ENCODE measurements at regions not wholly inside any gene's neighbourhood (a gene's known extent, or its start where the extent isn't known, plus 50 kb on each side); places are given as distances from the start of the nearest gene placed in this dataset.

GRCh38 chr13:94933230-94933751, 220.9 kb upstream of the SOX21 start:
- Histone ChIP-seq H3K4me1 (ENCODE audit: insufficient read depth, poor library complexity, severe bottlenecking) (no peaks in the 10 kb centered on the region), H3K27ac (ENCODE audit: poor library complexity, severe bottlenecking) (no peak overlapping the region), H3K27me3 (ENCODE audit: insufficient read depth, poor library complexity, severe bottlenecking) (no peaks in the 10 kb centered on the region), H3K4me3 (ENCODE audit: severe bottlenecking) (no peak overlapping the region), H3K36me3 (ENCODE audit: low read depth) (no peaks in the 10 kb centered on the region), H3K9me3 (ENCODE audit: severe bottlenecking) (no peaks in the 10 kb centered on the region)
- TF ChIP-seq CTCF (IDR thresholded peaks at IDR 0.05; ENCODE audit: poor library complexity, severe bottlenecking) = no peak
- ATAC-seq (ENCODE audit: low read depth) = no peak
- DNase-seq (ENCODE audit: low spot score) = no peak

GRCh38 chr13:94928127-94928775, 215.9 kb upstream of the SOX21 start:
- no peak overlapping the region for H3K27ac ChIP-seq (ENCODE audit: poor library complexity, severe bottlenecking)
- H3K27me3 ChIP-seq (ENCODE audit: insufficient read depth, poor library complexity, severe bottlenecking) = no peaks in the 10 kb centered on the region
- H3K4me1 ChIP-seq (ENCODE audit: insufficient read depth, poor library complexity, severe bottlenecking) = no peaks in the 10 kb centered on the region
- no peaks in the 10 kb centered on the region for H3K9me3 ChIP-seq (ENCODE audit: severe bottlenecking)
- no peak for ATAC-seq (ENCODE audit: low read depth)
- TF ChIP-seq CTCF (IDR thresholded peaks at IDR 0.05; ENCODE audit: poor library complexity, severe bottlenecking) = no peak
- no peaks in the 10 kb centered on the region for H3K36me3 ChIP-seq (ENCODE audit: low read depth)
- DNase-seq (ENCODE audit: low spot score) = no peak
- no peak overlapping the region for H3K4me3 ChIP-seq (ENCODE audit: severe bottlenecking)

- no peak for ATAC-seq (ENCODE audit: low read depth)
- no peak for TF ChIP-seq CTCF (IDR thresholded peaks at IDR 0.05; ENCODE audit: poor library complexity, severe bottlenecking)
- Histone ChIP-seq H3K9me3 (ENCODE audit: severe bottlenecking) (no peaks in the 10 kb centered on the region), H3K27ac (ENCODE audit: poor library complexity, severe bottlenecking) (no peak overlapping the region), H3K4me1 (ENCODE audit: insufficient read depth, poor library complexity, severe bottlenecking) (no peaks in the 10 kb centered on the region), H3K36me3 (ENCODE audit: low read depth) (no peaks in the 10 kb centered on the region), H3K4me3 (ENCODE audit: severe bottlenecking) (no peak overlapping the region), H3K27me3 (ENCODE audit: insufficient read depth, poor library complexity, severe bottlenecking) (no peaks in the 10 kb centered on the region)
- no peak for DNase-seq (ENCODE audit: low spot score)
Measured at GRCh38 chr13:94925263-94925662, 212.9 kb upstream of the SOX21 start.

- no peaks in the 10 kb centered on the region for H3K9me3 ChIP-seq (ENCODE audit: severe bottlenecking)
- H3K27me3 ChIP-seq (ENCODE audit: insufficient read depth, poor library complexity, severe bottlenecking) = no peaks in the 10 kb centered on the region
- TF ChIP-seq CTCF (IDR thresholded peaks at IDR 0.05; ENCODE audit: poor library complexity, severe bottlenecking) = no peak
- no peak for ATAC-seq (ENCODE audit: low read depth)
- H3K4me3 ChIP-seq (ENCODE audit: severe bottlenecking) = no peak overlapping the region
- no peak overlapping the region for H3K27ac ChIP-seq (ENCODE audit: poor library complexity, severe bottlenecking)
- no peak for DNase-seq (ENCODE audit: low spot score)
- no peaks in the 10 kb centered on the region for H3K36me3 ChIP-seq (ENCODE audit: low read depth)
- H3K4me1 ChIP-seq (ENCODE audit: insufficient read depth, poor library complexity, severe bottlenecking) = no peaks in the 10 kb centered on the region
Measured at GRCh38 chr13:94921181-94921580, 208.8 kb upstream of the SOX21 start.

- DNase-seq (ENCODE audit: low spot score) (no peak), ATAC-seq (ENCODE audit: low read depth) (no peak)
- H3K27me3 ChIP-seq (ENCODE audit: insufficient read depth, poor library complexity, severe bottlenecking) = no peaks in the 10 kb centered on the region
- no peak overlapping the region for H3K27ac ChIP-seq (ENCODE audit: poor library complexity, severe bottlenecking)
- no peaks in the 10 kb centered on the region for H3K9me3 ChIP-seq (ENCODE audit: severe bottlenecking)
- no peaks in the 10 kb centered on the region for H3K4me1 ChIP-seq (ENCODE audit: insufficient read depth, poor library complexity, severe bottlenecking)
- H3K4me3 ChIP-seq (ENCODE audit: severe bottlenecking) = no peak overlapping the region
- no peaks in the 10 kb centered on the region for H3K36me3 ChIP-seq (ENCODE audit: low read depth)
- no peak for TF ChIP-seq CTCF (IDR thresholded peaks at IDR 0.05; ENCODE audit: poor library complexity, severe bottlenecking)
Measured at GRCh38 chr13:94920578-94920977, 208.2 kb upstream of the SOX21 start.
